SK-N-SH (cell line): ENCODE measurements at regions not wholly inside any gene's neighbourhood (a gene's known extent, or its start where the extent isn't known, plus 50 kb on each side); places are given as distances from the start of the nearest gene placed in this dataset.
"Not testable (repeated sequence)": the region's sequence is repeated elsewhere in the genome, so short reads cannot be mapped to it uniquely, and the experiment has no call there.

Experiments
- CTCF ChIA-PET: fragments of 300-600, 350-600 bp; formaldehyde crosslinking; extraction: SDS; loops from one replicate; lab custom pipeline; 2021; lab: Yijun Ruan, JAX
- POLR2A ChIA-PET: fragments of 350-600 bp; sonication (Branson Sonifier 250); formaldehyde crosslinking; extraction: SDS; loops from one replicate; lab custom pipeline; 2020; ENCODE audit warnings: antibody characterized with exemption, inconsistent platforms; lab: Yijun Ruan, JAX
- DNase-seq: peaks from one replicate; pipeline ENCODE4 v3.0.0; 2012
- H2AFZ ChIP-seq: fragments of 200-600 bp; sonication (generic); 2 replicates; pipeline ENCODE4 v1.8.1; 2016; ENCODE audit warnings: antibody characterized with exemption, mild to moderate bottlenecking, low read depth
- H3F3A ChIP-seq: fragments of 200-600 bp; sonication (generic); replicated peaks from 2 replicates; pipeline ENCODE3; 2016; ENCODE audit warnings: antibody characterized with exemption, mild to moderate bottlenecking; ENCODE audit not compliant: insufficient read depth
- H3K27ac ChIP-seq, 2 experiments: fragments of 200-500 bp in 1 of 2; fragments of 200-600 bp in 1 of 2; sonication (Bioruptor generic) in 1 of 2; sonication (generic), shearing (Covaris generic) in 1 of 2; 2 replicates each; pipeline versions ENCODE4 v1.5.1 to v1.6.1; 2014 to 2016; ENCODE audit warnings: low read depth in 2 of 2, inconsistent platforms in 1 of 2, low read length in 1 of 2, mild to moderate bottlenecking in 1 of 2, mixed read lengths in 1 of 2
- H3K27me3 ChIP-seq: fragments of 200-600 bp; sonication (generic), shearing (Covaris generic); 2 replicates; pipeline ENCODE4 v1.6.1; 2016; ENCODE audit warnings: mixed run types; ENCODE audit not compliant: insufficient read depth
- H3K36me3 ChIP-seq, 2 experiments: fragments of 200-500 bp in 1 of 2; fragments of 200-600 bp in 1 of 2; sonication (Bioruptor generic) in 1 of 2; sonication (generic) in 1 of 2; replicated peaks in 1 of 2; 2 replicates each; pipeline versions ENCODE3 to v1.5.1; 2014 to 2016; ENCODE audit warnings: low read length in 1 of 2, mild to moderate bottlenecking in 1 of 2; ENCODE audit not compliant: insufficient read depth in 2 of 2, control insufficient read depth in 1 of 2
- H3K4me1 ChIP-seq, 2 experiments: fragments of 200-500 bp in 1 of 2; fragments of 200-600 bp in 1 of 2; sonication (Bioruptor generic) in 1 of 2; sonication (generic), shearing (Covaris generic) in 1 of 2; 2 replicates each; pipeline versions ENCODE4 v1.5.1 to v1.6.1; 2014 to 2016; ENCODE audit warnings: low read depth in 1 of 2, low read length in 1 of 2, mixed run types in 1 of 2; ENCODE audit not compliant: insufficient read depth in 2 of 2, control insufficient read depth in 1 of 2
- H3K4me2 ChIP-seq: fragments of 200-600 bp; sonication (generic), shearing (Covaris generic); 2 replicates; pipeline ENCODE4 v1.6.1; 2017; ENCODE audit warnings: mixed run types
- H3K4me3 ChIP-seq, 2 experiments: fragments of 200-500 bp in 1 of 2; fragments of 200-600 bp in 1 of 2; sonication (Bioruptor generic) in 1 of 2; sonication (generic), shearing (Covaris generic) in 1 of 2; 2 replicates each; pipeline versions ENCODE4 v1.5.1 to v1.8.1; 2014 to 2016; ENCODE audit warnings: low read depth in 2 of 2, inconsistent platforms in 1 of 2, low read length in 1 of 2, mild to moderate bottlenecking in 1 of 2, mixed read lengths in 1 of 2, moderate library complexity in 1 of 2
- H3K79me2 ChIP-seq: fragments of 200-600 bp; sonication (generic); 2 replicates; pipeline ENCODE4 v1.8.1; 2017; ENCODE audit warnings: mild to moderate bottlenecking; ENCODE audit not compliant: insufficient read depth
- H3K9ac ChIP-seq: fragments of 200-600 bp; sonication (generic); 2 replicates; pipeline ENCODE4 v1.6.1; 2017; ENCODE audit warnings: mixed run types
- H3K9me2 ChIP-seq: fragments of 200-600 bp; sonication (generic); 2 replicates; pipeline ENCODE4 v1.6.1; 2017; ENCODE audit warnings: mixed run types
- H3K9me3 ChIP-seq: fragments of 200-600 bp; sonication (generic); 2 replicates; pipeline ENCODE4 v1.6.1; 2017; ENCODE audit warnings: mixed run types, mild to moderate bottlenecking, moderate library complexity
- H4K20me1 ChIP-seq: fragments of 200-600 bp; sonication (generic); 2 replicates; pipeline ENCODE4 v1.6.1; 2017; ENCODE audit warnings: mild to moderate bottlenecking, mixed run types; ENCODE audit not compliant: insufficient read depth
- CTCF ChIP-seq: fragments of 200-600 bp; sonication (generic); IDR thresholded peaks from 2 replicates; pipeline ENCODE4 v1.6.1; 2017; ENCODE audit warnings: antibody characterized with exemption, mild to moderate bottlenecking, moderate library complexity
- EP300 ChIP-seq, 2 experiments: IDR thresholded peaks; 2 replicates each; pipeline versions ENCODE4 v1.4.0 to v1.6.1; 2012; ENCODE audit warnings: borderline replicate concordance in 1 of 2, low read depth in 1 of 2, low read length in 1 of 2
- FOSL2 ChIP-seq: IDR thresholded peaks from 2 replicates; pipeline ENCODE4 v1.4.0; 2012; ENCODE audit warnings: low read depth, mild to moderate bottlenecking, moderate library complexity, borderline replicate concordance
- FOXJ3 ChIP-seq: sonication (generic); formaldehyde crosslinking; IDR thresholded peaks from 2 replicates; pipeline ENCODE4 v1.5.1; 2020; ENCODE audit warnings: mild to moderate bottlenecking, missing genetic modification reagents
- GATA2 ChIP-seq: sonication (generic); formaldehyde crosslinking; IDR thresholded peaks from 2 replicates; pipeline ENCODE4 v1.5.0; 2020; ENCODE audit warnings: mild to moderate bottlenecking, missing genetic modification reagents
- JUND ChIP-seq: IDR thresholded peaks from 2 replicates; pipeline ENCODE4 v1.4.0; 2012
- RCOR1 ChIP-seq: fragments of 150-350 bp; IDR thresholded peaks from 2 replicates; pipeline ENCODE4 v1.6.1; 2017; ENCODE audit warnings: antibody characterized with exemption, low read length
- RFX5 ChIP-seq: IDR thresholded peaks from 2 replicates; pipeline ENCODE4 v1.6.1; 2012; ENCODE audit warnings: mild to moderate bottlenecking, improper control_type of control experiment, low read length
- RXRA ChIP-seq: IDR thresholded peaks from 2 replicates; pipeline ENCODE4 v1.4.0; 2012; ENCODE audit warnings: low read depth, mild to moderate bottlenecking, borderline replicate concordance
- TAF1 ChIP-seq: IDR thresholded peaks from 2 replicates; pipeline ENCODE4 v1.6.1; 2012; ENCODE audit warnings: low read depth, mild to moderate bottlenecking, low read length, moderate library complexity, borderline replicate concordance
- TCF12 ChIP-seq: IDR thresholded peaks from 2 replicates; pipeline ENCODE4 v1.4.0; 2012
- ZBTB33 ChIP-seq: IDR thresholded peaks from 2 replicates; pipeline ENCODE4 v1.4.0; 2012; ENCODE audit warnings: low read depth, borderline replicate concordance
- WGBS: methylation state at CpG from one replicate; pipeline ENCODE4 v1.1.6; 2017; ENCODE audit warnings: low lambda C conversion rate; 5-methylcytosine and 5-hydroxymethylcytosine counted together

GRCh38 chr14:22200977-22201605 is 387.9 kb downstream of the DAD1 start:
- no peaks in the 10 kb centered on the region for H3K9me3 ChIP-seq
- CTCF ChIA-PET = interaction anchor here (0.7 to 1.4 kb wide), 6 partner anchors 17 to 64 kb away, joined by 3 to 6 read pairs (median 3); no protein-coding TSS in a partner anchor
- DNase-seq = no peak
- TF ChIP-seq CTCF = peak; percentile 74
- TF ChIP-seq EP300 (IDR thresholded peaks at IDR 0.05; ENCODE audit: borderline replicate concordance in 1 of 2, low read depth in 1 of 2, low read length in 1 of 2) = no peak
- no peak for TF ChIP-seq GATA2 (CRISPR knock-in tag)
- TF ChIP-seq RXRA = no peak
- TF ChIP-seq, all 33 proteins: peak for 1
- Histone ChIP-seq H3F3A (no peaks in the 10 kb centered on the region), H2AFZ (no peak overlapping the region), H3K9ac (no peak overlapping the region), H3K79me2 (no peaks in the 10 kb centered on the region), H3K4me2 (no peak overlapping the region), H3K4me1 (no peaks in the 10 kb centered on the region), H4K20me1 (no peaks in the 10 kb centered on the region), H3K9me2 (no peaks in the 10 kb centered on the region), H3K36me3 (no peaks in the 10 kb centered on the region), H3K27me3 (no peaks in the 10 kb centered on the region), H3K27ac (no peak overlapping the region), H3K4me3 (no peak overlapping the region; a peak in 1 of 4 replicates)
- POLR2A ChIA-PET = no interaction called here
- WGBS = 0% methylated on average over 1 of the region's 1 CpG

GRCh38 chr14:22200131-22200530 is 388.9 kb downstream of the DAD1 start:
- H3K27ac ChIP-seq, H3K9ac ChIP-seq, H4K20me1 ChIP-seq, H3K9me3 ChIP-seq, H3K36me3 ChIP-seq, H3K79me2 ChIP-seq, POLR2A ChIA-PET, H3K4me3 ChIP-seq, H3K4me2 ChIP-seq, H2AFZ ChIP-seq, H3F3A ChIP-seq, CTCF ChIA-PET, H3K9me2 ChIP-seq, DNase-seq, H3K4me1 ChIP-seq, H3K27me3 ChIP-seq: not testable (repeated sequence)
- 3% methylated on average over 2 of the region's 2 CpGs for WGBS

- H3K9me2 ChIP-seq = no peaks in the 10 kb centered on the region
- no peak overlapping the region for H2AFZ ChIP-seq
- POLR2A ChIA-PET = no interaction called here
- TF ChIP-seq RCOR1 (no peak), ZBTB33 (no peak), RXRA (no peak), FOSL2 (no peak), FOXJ3 (CRISPR knock-in tag) (no peak), RFX5 (no peak), JUND (no peak), TCF12 (no peak), TAF1 (no peak)
- H3K36me3 ChIP-seq = no peaks in the 10 kb centered on the region
- no peak overlapping the region for H3K27ac ChIP-seq
- no peak overlapping the region for H3K4me2 ChIP-seq
- no peak overlapping the region for H3K4me3 ChIP-seq
- no peaks in the 10 kb centered on the region for H3K9me3 ChIP-seq
- H3F3A ChIP-seq = no peaks in the 10 kb centered on the region
- no peak overlapping the region for H3K9ac ChIP-seq
- WGBS = 5% methylated on average over 2 of the region's 2 CpGs
- H3K79me2 ChIP-seq = no peaks in the 10 kb centered on the region
- peaks cover 0 to 8% of the 10 kb centered on the region in 2 experiments; a peak in 1 of 4 replicates for H3K4me1 ChIP-seq
- CTCF ChIA-PET = no interaction called here
- H3K27me3 ChIP-seq = no peaks in the 10 kb centered on the region
- no peaks in the 10 kb centered on the region for H4K20me1 ChIP-seq
- no peak for DNase-seq
These were observed 394.4 kb downstream of the DAD1 start for GRCh38 chr14:22194664-22195063.
